Anterior cingulate cortex (tissue), 58 donors: ENCODE measurements at regions not wholly inside any gene's neighbourhood (a gene's known extent, or its start where the extent isn't known, plus 50 kb on each side); places are given as distances from the start of the nearest gene placed in this dataset.

ENCODE experiments used
- DNase-seq, 58 donors: peaks; one replicate each; lab custom pipeline; 2025; lab: John Stamatoyannopoulos, UW

GRCh38 chr18:67568166-67568565 is 51.6 kb upstream of the DSEL start:
- no peak for DNase-seq
